ENCODE measurements at regions not wholly inside any gene's neighbourhood (a gene's known extent, or its start where the extent isn't known, plus 50 kb on each side); places are given as distances from the start of the nearest gene placed in this dataset.

- DNase-seq: no peak
These were observed 214.0 kb upstream of the PRPS1L1 start for GRCh38 chr7:18241543-18242231.

- DNase-seq: no peak
These were observed 216.1 kb upstream of the PRPS1L1 start for GRCh38 chr7:18243731-18244130.

- no peak for DNase-seq
These were observed 222.5 kb upstream of the PRPS1L1 start for GRCh38 chr7:18250133-18250532.

GRCh38 chr7:18257711-18258110 lies 230.1 kb upstream of the PRPS1L1 start:
- no peak for DNase-seq

GRCh38 chr7:18262058-18262457 lies 233.5 kb upstream of the HDAC9 start:
- DNase-seq: no peak

GRCh38 chr7:18265611-18266281 lies 229.8 kb upstream of the HDAC9 start:
- DNase-seq: no peak

- DNase-seq: no peak
These were observed 227.0 kb upstream of the HDAC9 start for GRCh38 chr7:18268571-18268970.

- DNase-seq: peak in 1 of 51 donors; percentile 3
These were observed 219.2 kb upstream of the HDAC9 start for GRCh38 chr7:18276380-18276779.

- no peak for DNase-seq
These were observed 217.2 kb upstream of the HDAC9 start for GRCh38 chr7:18278316-18278715.

- no peak for DNase-seq
These were observed 212.5 kb upstream of the HDAC9 start for GRCh38 chr7:18283045-18283444.

GRCh38 chr7:18287482-18287881 lies 208.1 kb upstream of the HDAC9 start:
- no peak for DNase-seq

- no peak for DNase-seq
These were observed 207.1 kb upstream of the HDAC9 start for GRCh38 chr7:18288322-18289037.

- no peak for DNase-seq
These were observed 205.8 kb upstream of the HDAC9 start for GRCh38 chr7:18289788-18290187.

- peak in 1 of 51 donors; percentile 7 for DNase-seq
These were observed 205.3 kb upstream of the HDAC9 start for GRCh38 chr7:18290223-18290622.

- no peak for DNase-seq
These were observed 204.7 kb upstream of the HDAC9 start for GRCh38 chr7:18290865-18291264.

- DNase-seq: no peak
These were observed 203.0 kb upstream of the HDAC9 start for GRCh38 chr7:18292584-18292983.

- DNase-seq: no peak
These were observed 201.8 kb upstream of the HDAC9 start for GRCh38 chr7:18293759-18294158.

GRCh38 chr7:18294411-18294810 lies 201.1 kb upstream of the HDAC9 start:
- DNase-seq: no peak

- no peak for DNase-seq
These were observed 199.6 kb upstream of the HDAC9 start for GRCh38 chr7:18295781-18296423.

GRCh38 chr7:18302097-18302496 lies 193.5 kb upstream of the HDAC9 start:
- DNase-seq: no peak

- DNase-seq: no peak
These were observed 189.7 kb upstream of the HDAC9 start for GRCh38 chr7:18305866-18306265.

- no peak for DNase-seq
These were observed 188.9 kb upstream of the HDAC9 start for GRCh38 chr7:18306696-18307095.

Data from hypothalamus (tissue), 51 donors.